EL (cell line): ENCODE measurements at regions not wholly inside any gene's neighbourhood (a gene's known extent, or its start where the extent isn't known, plus 50 kb on each side); places are given as distances from the start of the nearest gene placed in this dataset.
A peak's percentile ranks its signal among the peaks of the same experiment; 100 is the strongest.
"Not testable (repeated sequence)": the region's sequence is repeated elsewhere in the genome, so short reads cannot be mapped to it uniquely, and the experiment has no call there.

Source experiments
- DNase-seq: peaks from one replicate; pipeline ENCODE4 v3.0.0-alpha.2; 2016

DNA sequence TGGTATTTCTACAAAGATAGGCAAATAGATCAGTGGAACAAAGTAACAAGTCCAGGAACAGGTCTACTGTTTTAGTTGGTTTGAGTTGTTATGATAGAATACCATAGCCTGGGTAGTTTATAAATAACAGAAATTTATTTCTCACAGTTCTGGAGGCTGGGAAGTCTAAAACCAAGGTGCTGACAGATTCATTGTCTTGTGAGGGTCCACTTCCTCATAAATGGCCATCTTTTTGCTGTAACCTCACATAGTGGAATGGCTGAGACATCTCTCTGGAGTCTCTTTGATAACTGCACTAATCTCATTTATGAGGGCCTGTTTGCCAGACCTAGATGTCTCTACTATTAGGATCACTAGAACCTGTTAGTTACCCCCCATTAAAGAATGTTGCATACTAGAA lies 152.3 kb upstream of the MYRIP start:
- DNase-seq: no peak

- DNase-seq: no peak
Measured at GRCh38 chr3:39657775-39658174, 151.6 kb upstream of the MYRIP start.

DNA sequence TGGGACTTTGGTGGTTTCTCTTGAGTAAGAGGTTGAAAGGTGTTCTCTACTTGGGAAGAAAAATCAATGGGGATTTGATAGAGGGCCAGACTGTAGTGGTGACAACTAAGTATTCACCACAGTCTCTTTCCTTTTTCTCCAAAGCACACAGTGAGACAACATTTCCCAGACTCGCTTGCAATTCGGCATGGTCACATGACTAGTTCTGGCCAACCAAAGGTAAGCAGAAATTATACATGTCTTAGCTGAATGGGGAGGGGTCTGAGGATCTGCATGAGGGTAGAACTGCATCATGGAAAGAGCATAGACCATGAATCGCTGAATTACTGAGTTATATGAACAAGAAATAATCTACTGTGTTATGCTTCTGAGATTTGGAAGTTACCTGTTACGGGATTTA lies 144.5 kb upstream of the MYRIP start:
- DNase-seq: no peak

GRCh38 chr3:39665441-39665840 lies 144.0 kb upstream of the MYRIP start:
- DNase-seq: no peak

DNA sequence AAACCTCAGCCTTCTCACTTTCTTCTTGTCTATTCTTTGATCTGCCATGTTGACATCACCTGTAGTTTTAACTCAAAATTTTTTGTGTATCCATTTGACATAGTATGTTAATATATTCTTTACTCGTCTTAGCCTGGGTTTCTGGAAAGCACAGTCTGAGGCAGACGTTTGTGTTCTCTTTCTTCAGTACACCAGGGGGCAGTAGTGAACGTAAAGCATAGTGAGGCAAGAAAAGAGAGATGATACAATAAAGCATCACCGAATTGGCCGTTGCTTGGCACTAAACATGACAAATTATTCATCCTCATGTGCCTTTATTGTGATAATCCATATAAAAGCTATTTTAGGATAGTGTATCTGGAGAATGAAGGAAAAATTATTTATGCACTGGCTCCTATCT lies 141.0 kb upstream of the MYRIP start:
- DNase-seq: peak; percentile 52

DNA sequence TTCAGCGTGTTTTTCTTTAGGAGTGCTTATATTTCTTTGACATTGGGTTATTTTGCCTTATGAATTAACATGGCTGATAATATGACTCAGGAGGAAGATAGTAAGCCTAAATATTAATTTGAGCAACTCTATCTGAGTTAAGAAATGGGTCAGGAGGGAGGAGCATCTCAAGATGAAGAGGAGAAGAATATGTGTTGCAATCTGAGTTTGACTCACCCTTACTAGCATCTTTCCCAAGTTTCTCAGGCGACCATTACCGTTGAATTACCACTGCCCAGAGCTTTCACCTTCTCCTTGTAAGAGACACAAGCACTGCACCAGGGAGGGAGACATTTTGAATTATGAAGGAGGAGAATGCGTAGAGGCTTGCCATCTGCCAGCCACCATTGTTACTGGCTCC lies 138.3 kb upstream of the MYRIP start:
- no peak for DNase-seq

DNA sequence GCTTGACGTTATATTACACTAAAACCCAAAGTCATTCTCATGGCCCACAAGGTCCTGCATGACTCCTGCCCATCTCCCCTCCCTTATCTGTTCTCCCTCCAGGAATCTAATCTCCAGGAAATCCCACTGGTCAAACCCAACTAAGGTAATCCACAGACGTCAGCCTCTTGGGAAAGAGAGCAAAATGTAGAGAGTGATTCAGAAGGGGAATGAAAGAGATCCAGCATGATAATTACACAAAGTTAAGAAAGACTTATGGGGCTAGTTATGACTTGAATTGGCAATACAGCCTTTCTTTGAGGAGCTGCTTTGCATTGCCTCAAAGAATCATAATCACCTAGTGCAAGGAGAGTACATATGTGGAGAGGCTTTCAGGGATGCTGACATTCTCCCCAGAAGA lies 137.8 kb upstream of the MYRIP start:
- no peak for DNase-seq

DNA sequence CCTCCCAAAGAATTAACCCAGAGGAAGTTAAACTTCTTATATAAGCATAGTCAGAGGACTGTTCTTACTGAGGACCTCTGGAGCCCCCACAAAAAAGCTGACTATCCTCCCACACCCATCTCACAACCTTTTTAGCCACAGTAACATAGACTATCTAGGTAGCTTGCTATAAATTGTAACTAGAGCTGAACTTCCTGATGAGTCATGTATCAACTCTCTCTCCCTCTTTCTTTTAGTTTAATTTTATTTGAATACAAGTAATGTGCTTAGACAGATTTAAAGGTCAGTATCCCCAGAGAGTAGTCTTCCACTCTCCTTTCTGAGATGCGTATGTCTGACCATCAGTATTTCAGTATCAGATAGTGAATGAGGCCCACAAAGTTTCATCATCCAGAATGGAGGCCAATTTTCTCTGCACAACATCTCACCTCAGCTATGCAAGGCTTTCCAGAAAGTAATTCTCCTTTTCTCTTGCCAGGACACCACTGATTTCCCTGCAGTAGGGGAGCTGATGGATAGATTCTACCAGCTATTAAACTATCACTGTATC lies 104.0 kb upstream of the MYRIP start:
- DNase-seq: no peak

DNA sequence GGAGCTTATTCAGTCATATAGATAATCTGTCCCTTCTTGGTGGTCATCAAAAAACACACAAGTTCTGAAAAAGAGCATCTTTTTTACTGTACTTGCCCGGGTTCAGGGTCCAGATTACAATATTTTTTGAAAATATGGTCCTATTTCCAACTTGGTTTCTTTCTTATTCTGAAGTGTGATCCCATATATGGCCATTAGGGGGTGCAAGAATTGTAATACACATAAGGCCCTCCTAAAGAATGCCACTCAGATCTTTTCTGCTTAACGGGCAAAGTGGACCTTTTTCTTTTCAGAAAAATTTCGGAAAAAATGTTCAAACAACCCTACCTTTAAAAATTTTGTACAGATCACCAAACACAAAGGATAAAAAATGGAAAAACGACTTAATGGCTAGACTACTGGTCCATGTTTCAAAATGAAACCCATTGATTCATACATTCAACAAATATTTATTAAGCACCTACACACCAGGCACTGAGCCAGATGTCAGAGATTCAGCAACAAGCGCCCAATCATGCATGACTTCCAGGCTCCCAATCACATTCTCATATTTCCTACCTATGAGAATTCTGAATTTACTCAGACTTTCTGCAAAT lies 102.0 kb upstream of the MYRIP start:
- peak; percentile 45 for DNase-seq

GRCh38 chr3:39712413-39713048 lies 96.9 kb upstream of the MYRIP start:
- DNase-seq: no peak

- DNase-seq: not testable (repeated sequence)
Measured at GRCh38 chr3:39713341-39713740, 96.1 kb upstream of the MYRIP start.

- no peak for DNase-seq
Measured at GRCh38 chr3:39716849-39717248, 92.6 kb upstream of the MYRIP start.

GRCh38 chr3:39718674-39719595 lies 90.5 kb upstream of the MYRIP start:
- DNase-seq: peak; percentile 73

DNA sequence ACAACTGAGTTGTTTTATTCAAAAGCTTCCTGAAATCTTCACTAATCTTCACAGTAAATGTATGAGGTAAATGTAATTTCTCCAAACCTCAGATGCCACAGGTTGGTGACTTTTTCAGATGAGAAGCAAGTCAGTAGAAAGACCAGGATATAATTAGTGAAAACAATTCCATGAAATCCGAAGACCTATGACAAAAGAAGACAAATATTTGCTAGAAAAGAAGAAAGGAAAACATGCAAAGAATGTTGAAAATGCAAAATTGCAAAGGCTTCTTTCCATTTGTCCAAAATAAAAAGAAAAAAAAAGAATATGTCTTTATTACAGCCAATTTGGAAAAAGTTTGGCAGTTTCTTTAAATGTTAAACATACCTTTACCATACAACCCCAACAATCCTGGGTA lies 88.3 kb upstream of the MYRIP start:
- DNase-seq: no peak

DNA sequence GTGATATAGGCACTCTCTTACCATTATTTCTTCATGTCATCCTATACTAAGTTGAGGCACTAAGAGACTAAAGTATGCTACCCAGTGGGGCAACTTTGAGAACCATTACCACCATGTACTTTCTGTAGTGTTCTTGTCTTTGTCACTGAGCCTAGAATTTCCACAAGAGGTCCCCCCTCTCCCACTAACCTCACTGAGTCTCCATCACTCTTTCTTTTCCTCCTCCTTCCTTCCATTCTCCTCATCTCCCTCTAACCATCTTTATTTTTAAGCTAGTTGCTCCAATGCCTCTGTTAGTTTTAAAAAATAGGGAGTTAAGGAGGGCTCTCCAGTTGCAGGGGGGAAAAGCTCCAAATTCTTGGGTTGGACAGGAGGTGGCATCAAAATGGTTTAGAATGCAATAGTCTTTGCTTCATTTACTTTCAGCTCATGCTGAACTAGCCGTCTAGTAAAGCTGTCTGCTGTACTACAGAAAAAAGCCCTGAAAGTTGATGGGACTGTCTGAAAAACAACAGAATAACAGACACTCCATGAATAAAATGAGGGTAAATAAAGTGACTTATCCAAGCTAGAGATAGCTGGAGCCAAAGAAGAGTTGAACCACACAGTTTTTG lies 85.1 kb upstream of the MYRIP start:
- DNase-seq: peak; percentile 10

DNA sequence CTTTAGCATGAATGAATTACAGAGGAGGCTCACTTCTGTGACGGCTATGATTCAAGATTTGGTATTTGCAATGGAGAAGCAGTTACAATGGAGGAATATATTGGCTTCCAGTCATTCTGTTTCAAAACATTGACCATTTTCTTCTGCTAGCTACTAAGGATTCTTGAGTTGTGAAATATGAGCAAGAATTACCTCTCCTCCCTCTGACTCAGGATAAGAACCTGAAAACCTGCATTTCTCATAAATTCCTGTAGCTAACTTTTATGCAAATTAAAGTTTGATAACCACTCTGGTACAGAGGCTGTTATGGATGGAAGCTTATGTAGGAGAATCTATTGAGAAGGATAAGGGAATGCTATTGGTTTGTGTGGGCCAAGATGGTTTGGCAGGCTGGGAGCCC lies 84.1 kb upstream of the MYRIP start:
- no peak for DNase-seq

DNA sequence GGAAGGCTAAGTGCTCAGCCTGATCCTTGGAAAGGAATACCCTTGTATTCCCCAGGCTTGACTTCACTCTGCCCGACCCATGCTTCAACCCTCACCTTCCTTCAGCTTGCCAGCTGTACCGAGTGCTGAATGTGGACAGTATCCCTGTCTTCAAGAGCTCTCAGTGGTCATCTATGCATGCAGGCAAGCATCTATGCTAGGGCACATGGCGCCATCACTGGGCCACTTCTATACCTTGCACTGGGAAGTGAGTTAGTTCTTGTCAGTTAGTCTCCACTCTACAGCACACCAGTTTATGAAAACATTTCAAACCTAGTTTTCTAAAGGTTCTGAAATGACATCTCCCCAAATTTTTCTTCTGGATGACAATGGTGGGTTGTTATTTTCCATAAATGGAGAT lies 82.0 kb upstream of the MYRIP start:
- DNase-seq: no peak

- DNase-seq: no peak
Measured at GRCh38 chr3:39733804-39734203, 75.6 kb upstream of the MYRIP start.

- DNase-seq: not testable (repeated sequence)
Measured at GRCh38 chr3:39739658-39740057, 69.8 kb upstream of the MYRIP start.

GRCh38 chr3:39744746-39745145 lies 64.7 kb upstream of the MYRIP start:
- DNase-seq: no peak

DNA sequence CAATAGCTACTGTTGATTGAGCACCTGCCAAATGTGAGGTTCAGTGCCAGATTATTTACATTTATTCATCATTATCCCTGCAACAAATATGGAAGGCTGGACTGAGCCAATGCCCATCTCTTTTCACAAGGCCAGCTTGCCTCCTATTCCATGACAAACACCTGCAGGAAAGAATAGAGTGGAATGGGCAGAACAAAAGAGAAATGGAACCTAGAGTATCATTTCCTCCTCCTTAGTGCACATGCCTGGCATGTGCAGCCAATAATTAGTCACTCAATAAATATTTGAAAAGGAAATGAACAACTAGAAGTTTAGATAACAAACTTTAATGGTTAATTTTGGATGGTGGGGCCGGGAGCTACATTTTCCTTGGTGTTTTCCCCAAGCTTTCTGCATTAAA lies 61.4 kb upstream of the MYRIP start:
- DNase-seq: peak; percentile 9

GRCh38 chr3:39748763-39749162 lies 60.6 kb upstream of the MYRIP start:
- no peak for DNase-seq

- DNase-seq: no peak
Measured at GRCh38 chr3:39750712-39751111, 58.7 kb upstream of the MYRIP start.
